ENCODE measurements at regions not wholly inside any gene's neighbourhood (a gene's known extent, or its start where the extent isn't known, plus 50 kb on each side); places are given as distances from the start of the nearest gene placed in this dataset.

DNA sequence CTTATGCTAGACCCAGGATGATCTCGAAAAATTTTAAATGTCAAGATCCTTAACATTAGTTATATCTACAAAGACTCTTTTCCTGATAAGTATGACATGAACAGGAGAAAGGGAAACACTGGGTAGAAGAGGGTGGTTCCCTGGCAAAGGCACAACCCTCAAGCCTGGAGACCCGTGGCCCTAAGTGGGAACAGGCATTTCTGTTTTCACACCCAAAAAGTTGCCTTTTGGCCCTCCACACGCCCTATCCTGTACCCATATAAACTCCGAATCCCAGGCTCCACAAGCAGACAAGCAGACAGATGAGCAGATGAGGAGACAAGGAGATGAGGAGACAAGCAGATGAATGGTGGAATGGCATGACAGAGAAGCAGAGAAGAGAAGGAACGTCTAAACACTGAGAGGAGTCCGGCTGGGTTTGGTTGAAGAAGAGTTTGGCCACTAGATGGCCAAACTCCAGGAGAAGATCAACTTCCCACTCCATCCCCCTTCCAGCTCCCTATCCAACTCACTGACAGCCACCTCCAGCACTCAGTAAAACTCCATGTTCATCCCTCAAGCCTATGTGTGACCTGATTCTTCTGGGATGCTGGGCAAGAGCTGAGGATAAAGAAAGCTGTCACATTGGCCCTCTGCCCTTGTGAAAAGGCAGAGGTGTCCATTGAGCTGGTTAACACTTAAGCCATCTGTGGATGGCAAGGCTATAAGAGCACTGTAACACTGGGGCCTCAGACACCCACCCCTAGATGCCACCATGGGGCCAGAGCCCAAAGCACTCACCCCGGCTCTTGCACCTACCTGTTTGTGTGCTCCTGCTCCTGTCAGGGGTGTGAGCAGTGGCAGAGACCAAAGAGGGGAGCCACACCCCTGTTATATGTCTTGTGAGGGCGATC, 139.6 kb upstream of the FAM20A start:
- no peak for DNase-seq

DNA sequence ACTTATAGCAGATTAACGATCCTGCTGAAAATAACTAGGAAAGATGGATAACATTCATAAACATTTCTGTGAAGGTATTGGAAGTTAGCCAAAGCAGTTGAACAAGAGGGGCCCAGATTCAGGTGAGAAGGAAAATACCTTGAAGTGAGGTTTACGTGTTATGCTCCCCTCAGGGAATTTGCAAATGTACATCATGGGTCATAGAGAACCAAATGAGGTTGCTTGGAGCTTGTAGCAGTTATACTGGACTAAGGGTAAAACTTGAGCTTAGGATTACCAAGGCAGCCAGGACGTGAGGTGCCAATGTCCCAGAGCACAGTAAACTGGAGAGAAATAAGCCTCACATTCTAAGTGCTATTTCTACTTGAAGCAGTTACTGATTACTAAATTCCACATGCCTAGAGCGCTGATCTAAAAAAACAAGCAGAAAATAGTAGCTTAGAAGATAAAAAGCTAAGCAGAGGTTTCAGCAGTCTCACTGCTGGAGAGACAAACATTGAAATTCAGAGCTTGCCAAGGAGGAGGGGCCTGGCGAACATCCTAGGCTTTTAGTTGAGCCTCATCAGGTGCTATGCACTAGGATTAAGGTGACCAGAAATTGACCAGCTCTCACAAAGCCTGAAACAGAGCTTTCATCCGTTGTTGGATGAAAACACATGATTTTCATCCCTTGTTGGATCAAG, 136.7 kb upstream of the FAM20A start:
- no peak for DNase-seq

DNA sequence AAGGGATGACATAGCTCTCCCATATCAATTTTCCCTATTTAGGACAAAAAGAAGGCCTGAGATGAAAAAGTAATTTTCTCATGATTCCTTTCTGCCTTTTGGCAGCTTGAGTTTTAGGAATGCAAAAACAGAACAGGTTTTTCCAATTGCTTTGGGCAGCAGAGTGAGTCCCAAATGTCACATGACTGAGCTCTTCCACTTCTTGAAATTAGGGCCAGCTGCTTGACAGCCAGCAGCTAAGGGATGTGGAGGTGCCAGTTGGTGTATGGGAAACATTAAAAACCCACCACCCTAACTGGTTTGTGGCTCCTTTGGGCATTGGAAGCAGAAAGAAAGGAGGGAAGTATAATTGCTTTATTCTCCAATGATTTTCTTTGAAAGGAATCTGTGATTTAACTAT, 133.8 kb upstream of the FAM20A start:
- no peak for DNase-seq

DNA sequence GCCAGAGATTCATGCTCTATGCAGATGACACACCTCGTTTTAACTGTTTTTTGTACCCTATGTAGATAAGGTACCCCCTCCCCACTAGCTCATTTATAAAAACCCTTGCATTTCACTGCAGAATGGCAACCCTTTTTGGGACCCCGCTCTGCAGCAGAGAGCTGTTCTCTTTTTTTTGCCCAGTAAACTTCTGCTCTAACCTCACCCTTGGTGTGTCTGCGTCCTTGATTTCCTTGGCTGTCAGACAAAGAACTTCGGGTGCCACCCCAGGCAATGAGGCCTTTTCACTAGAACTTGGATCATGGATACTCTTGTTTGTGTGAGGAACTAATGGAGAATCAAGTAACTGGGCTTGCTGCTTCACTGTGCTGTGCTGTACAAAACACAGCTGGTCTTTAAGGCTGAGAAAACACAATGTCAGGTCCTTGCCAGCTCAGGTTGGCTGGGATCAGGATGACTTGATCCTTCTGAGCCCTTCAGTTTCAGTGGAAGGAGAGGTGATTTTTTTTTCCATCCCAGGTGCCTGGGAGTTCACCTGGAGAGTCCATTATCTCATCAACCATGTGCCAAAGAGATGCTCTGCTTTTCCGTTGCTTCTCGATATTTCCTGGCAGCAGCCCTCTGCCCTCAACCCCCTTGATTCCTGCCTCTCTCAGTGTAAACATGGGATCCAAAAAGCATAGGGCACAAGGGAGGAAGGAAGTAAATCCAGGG, 133.2 kb upstream of the FAM20A start:
- no peak for DNase-seq

DNA sequence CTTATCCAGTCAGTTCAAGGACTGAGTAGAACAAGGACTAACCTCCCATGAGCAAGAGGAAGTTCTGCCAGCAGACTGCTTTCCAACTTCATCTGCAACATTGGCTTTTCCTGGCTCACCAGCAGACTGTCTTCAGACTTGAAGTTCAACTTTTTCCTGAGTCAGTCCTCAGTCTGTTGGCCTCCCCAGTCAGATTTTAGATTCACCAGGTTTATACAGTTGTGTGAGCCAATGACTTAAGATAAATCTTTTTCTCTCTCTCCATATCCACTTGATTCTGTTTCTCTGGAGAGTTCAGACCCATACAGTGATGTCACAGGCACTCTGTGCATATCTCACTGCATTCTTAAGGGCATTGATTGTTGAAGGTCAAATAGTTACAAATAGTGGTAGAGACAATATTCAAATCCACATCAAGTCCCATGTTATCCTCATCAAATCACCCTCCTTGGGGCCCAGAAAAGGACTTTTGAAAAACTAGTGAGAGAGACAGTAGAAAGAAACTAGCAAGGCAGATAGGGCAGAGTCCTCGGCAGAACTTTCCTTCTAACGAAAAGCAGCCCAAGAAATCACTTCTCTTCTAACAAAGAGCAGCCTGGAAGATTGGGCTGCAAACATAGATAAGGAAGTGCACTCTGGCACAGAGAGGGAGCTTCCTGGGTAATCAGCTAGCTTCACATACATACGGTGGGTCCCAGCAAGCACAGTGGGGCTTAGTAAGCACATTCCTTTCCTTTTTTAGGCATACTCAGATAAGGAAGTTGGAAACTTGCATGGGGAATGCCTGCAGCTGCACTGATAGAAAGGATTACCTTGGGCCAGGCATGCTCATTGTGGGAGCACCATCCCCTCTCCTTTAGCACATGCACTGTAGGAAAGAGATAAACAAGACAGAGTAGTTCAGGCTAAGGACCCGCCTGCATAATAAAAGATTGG, 132.3 kb upstream of the FAM20A start:
- DNase-seq, result no peak

DNA sequence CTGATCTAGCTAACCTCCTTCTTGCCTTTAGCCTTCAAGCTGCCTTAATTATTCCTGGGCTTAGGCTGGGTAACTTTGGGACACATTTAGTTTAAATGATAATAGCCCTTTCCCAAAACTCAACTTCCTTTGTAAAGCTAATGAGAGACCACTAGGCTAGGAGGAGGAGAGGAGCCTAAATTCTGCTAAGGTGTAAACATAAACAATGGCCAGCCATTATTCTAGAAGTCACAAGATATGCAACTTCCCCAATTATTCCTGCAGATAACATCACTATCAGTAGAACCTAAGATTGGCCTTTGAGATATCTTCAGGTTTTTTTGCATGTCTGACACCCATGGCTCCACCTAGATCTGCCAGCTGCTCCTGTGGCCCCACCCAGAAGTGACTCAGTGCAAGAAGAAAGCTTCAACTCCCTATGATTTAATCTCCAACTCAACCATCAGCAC, 131.2 kb upstream of the FAM20A start:
- no peak for DNase-seq

DNA sequence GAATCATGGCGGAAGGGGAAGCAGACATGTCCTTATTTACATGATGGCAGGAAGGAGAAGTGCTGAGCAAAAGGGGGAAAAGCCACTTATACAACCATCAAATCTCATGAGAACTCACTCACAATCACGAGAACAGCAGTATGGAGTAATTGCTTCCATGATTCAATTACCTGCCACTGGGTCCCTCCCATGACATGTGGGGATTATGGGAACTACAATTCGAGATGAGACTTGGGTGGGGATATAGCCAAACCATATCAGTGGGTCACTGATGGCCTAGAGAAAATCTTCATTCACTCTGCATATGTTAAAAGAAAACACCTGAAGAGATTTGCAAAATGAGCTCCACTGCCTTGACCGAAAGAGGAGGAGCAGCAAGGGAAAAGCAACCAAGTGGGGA, 130.3 kb upstream of the FAM20A start:
- no peak for DNase-seq

DNA sequence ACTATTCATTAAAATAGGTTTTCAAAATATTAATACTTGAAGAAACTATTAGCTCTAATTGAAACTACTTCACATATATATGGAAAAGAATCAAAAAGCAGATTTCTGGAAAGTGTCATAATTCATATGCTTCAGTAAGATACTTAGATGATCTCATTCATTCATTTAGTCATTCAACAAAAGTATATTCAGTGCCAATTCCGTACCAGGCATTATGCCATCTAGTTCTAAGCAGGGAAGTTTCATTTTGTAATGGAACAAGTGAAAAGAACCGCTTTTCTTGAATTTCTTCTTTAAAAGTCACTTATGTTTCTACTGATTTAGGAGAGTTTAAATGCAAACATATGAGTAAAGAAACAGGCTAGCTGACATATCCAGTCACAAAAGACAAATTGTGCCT, 118.3 kb upstream of the FAM20A start:
- DNase-seq, result no peak

DNA sequence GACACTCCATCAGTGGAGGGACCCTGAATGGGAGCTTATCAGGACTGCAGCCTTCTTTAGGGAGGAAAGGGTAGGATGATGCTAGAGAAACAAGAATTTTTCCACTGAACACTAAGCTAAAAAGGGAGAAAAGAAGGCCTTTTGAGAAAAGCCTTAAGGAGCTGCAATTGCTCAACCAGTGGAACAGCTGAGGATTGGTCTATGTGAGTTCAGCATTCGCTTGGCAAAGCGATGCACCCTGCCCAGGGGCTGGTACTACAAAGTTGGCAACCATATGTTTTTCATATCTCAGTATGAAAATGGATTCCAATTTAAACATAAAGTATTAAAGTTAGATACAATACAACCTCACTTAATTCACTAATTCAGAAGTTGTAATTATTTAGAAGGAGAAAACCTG, 117.8 kb upstream of the FAM20A start:
- no peak for DNase-seq

DNA sequence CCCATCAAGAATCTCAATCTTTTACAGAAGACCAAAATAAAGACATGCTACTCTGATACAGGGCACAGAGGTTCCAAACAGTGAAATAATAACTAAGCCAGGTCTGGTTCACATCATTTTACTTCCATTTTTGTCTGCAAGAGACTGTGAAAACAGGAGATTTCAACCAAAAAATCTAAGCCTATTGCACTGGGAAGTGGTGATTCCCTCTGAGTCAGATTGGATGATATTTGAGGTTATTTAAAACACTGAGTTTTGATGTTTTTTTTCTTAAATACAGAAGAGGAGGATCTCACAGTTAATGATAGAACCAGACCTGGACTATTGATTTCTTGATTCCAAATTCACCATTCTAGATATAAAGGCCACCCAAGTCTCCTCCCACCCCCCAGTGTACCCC, 117.3 kb upstream of the FAM20A start:
- no peak for DNase-seq

DNA sequence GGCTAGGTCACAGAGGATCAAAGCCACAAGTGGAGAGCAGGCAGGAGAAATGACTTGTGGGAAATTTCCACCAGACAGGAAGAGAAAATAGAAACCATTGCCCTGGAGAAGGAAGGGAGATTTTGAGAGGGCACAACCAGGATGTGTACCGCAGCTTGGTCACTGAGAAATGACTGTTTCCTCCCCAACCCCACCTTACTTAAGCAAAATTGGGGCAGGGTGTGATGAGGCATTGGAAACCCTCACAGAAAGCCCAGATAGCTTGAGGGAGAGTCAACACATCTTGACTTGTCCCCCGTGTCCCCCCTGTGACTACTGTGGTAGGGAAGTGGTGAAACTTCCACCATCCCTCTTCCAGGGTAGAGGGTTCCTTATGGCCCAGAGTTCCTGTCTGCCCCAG, 113.5 kb upstream of the FAM20A start:
- DNase-seq, result no peak

DNA sequence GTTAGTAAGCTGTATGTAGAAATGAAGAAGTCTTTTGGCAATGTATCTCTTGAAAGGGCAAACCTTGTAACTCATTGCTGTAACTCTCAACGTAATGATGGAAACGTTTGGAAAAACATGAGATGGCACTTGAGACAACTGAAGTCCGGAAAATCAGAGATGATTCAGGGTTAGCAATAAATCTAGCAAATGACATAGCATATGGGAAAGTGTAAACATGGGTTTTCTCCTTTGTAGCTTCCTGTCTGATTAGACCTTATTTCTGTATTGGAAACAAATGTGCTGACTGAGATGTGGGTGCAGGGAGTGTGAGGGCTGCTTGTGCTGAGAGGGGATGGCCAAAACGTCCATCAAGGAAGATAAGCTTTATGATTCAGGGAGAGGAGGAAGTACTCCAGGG, 110.7 kb upstream of the FAM20A start:
- DNase-seq, result no peak

DNA sequence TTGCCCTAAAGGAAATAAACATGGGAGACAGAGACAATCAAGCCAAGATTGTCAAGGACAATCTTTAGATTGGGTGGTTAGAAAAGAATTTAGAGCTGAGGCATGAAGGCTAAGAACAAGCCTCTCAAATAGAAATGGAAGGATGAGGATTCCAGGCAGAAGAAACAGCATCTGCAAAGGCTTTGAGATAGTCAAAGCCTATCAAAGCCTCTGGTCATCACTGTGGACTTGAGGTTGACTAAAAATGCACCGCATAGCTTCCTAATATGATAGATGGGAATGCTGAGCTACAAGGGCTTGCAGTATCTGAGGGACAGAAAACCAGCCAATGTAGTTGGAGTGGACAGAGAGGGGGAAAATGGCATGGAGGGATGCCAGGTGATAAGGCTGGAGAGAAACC, 109.8 kb upstream of the FAM20A start:
- no peak for DNase-seq

DNA sequence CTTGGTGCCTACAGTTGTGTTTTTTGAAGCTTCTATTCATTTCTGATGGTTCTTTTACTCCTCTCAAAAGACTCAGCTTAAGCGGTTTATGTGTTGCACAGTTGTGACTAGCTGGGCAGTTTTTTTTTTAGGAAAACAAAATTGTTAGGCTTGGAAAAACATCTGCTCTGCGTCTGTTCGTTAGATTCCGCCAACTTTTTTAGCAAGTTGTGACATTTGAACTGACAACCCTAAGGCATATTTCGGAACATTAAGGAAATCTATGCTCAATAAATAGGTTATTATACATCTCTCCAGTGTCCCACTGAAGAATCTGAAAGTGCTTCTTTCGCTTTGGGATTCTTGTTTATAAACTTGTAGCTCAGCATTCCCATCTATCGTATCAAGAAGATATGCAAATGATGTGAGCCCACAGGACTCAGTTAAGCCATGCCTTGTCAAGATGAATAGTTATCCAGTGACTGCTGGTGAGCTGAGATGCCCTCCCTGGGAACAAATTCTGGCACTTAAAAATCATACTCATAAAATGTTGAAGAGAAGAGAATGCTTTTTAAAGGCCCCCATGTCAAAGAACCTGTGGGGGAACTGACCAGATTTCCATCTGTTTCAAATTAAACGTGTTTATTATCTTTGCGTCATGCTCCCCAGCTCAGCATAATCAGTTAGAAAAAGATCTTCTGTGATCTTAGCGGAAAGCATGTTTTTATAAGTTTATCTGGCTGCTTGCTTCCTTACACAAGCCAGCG, 109.0 kb upstream of the FAM20A start:
- DNase-seq, result no peak

DNA sequence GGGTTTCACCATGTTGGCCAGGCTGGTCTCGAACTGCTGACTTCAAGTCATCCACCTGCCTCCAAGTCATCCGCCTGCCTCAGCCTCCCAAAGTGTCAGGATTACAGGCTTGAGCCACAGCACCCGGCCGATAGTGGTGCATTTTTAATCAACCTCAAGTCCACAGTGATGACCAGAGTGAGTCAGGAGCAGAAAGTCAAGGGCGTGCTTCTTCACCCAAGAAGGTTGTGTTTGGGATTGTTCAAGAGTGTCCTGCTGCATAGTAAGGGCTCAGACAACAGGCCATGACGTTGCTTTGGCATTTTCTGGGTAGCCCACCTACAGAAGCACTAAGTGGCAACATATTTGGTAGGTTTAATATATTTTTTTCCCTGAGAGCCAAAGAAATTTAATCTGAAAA, 108.3 kb upstream of the FAM20A start:
- DNase-seq, result no peak

DNA sequence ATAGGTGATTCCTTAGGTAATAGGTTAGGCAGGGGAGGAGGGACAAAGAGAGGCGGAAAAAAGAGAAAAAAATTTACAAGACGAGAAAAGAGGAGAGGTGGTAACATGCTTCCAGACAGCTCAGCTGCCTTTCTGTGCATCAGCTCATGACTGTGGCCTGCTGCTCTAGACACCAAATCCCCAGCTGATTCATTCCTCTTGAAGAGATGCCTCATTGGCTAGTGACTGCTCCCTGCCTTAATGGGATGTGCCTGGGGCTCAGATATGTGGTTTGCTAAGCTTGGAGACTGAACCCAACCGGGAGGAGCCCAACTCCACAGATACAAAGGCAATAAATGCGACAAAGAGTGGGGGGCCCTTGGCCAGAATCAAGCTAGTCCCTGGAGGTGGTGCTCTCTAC, 105.9 kb upstream of the FAM20A start:
- no peak for DNase-seq

DNA sequence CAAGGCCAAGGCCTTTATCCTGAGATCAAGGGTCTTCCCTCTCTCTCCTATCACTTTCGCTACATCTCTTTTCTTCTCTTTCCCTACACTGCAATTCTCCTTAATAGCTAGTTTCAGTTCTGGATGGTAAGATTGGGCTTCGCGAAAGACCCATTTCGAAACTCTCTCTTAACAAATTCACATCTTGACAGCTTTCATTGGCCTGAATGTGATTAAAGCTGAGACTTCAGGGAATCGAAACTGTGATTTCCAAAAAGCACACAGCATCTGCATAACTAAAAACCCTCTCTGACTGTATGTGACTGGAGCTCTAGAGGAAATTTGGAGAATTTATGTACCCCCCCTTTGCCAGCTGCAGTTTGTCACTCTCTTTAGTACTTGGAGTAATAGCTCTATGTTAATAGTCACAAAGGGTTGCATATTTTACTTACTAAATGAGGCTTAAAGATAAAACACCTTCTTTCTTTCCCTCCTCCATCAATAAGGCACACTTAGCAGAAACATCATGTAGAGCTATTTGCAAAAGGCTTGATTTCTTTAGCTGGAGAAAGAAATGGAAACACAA, 105.3 kb upstream of the FAM20A start:
- DNase-seq, result no peak

DNA sequence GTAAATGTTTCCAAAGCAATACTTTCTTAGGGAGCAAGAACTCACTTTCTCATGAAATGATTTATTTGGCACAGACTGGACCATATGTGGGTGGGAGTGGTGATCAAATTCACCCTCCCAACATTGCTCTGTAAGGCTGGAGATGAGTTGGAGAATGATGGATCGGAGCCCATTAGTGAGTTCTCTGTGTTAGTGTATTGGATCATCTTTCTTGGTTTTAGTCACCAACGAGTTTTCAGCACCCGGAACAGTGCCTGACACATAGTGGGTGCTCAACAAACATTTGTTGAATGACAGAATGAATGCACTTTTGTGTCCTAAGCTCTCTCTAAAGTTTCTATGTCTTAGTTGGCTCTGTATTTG, 104.5 kb upstream of the FAM20A start:
- no peak for DNase-seq

DNA sequence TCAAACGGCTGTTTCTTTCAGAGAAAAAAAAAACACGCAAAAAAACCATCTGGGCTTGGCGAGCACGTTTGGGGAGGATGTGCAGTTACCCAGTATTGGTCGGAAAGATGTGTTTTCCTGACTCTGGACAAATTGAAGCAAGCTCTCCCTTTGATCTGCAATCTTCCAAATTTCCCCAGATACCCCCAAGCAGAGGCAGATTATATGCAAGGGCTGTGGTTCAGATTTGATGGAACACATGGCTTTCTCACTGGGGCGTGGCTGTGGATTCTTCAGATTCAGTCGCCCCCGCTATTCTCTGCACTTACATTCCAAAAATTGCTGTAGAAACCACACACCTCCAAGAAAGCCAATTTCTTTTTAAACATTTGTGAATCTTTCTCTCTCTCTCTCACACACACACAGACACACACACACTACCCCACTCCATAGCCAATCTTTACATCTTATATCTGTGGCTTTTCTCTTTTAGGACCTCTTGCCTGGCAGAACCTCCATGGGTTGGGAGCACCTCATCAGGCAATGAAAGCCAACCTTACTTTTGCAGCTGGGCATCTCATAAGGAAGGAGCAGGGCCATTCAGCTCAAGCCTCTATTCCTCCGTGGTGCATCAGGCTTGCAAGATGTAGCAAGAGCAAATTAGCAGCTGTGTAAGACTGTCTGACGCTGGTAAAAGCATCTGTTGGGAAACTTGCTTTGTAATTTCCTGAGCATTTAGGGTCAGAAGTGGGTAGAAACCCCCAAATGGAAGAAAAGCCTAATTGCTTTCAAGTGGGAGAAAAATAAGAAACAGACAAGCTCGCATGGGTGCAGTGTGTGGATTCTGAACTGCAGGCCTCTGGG, 103.9 kb upstream of the FAM20A start:
- DNase-seq, result no peak

DNA sequence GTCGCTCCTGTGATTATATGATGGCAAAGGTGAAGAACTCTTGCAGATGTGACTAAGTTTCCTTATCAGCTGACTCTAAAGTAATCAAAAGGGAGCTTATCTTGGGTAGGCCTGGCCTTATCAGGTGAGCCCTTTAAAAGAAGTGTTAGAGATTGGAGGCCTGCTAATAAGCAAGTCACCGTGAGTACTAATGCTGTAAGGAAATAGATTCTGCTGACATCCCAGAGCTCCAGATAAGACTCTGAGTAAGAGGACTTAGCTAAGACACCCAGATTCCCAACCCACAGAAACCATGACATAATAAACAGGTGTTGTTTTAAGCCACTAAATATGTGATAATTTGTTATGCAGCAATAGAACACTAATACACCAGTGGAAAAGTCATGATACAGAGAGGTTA, 99.9 kb upstream of the FAM20A start:
- no peak for DNase-seq

DNA sequence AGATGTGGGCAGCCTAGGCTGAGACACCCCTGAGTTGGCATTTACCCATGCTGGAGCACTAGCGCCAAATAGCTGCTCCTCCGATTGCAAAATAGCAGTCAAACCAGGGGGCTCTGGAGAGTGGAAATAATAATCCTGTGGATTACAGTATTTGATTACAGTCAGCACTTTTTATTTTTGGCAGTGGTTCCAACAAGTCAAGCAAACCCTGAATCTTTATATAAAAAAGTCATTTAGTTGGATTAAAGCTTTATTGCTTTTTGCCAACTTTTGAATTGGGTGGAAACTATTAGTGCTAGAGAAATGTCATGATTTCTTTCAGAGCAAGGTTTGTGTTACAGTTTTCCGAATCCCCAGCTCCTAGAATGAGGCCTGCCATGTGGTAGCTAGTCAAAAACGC, 99.3 kb upstream of the FAM20A start:
- DNase-seq, result no peak
